ENCODE measurements at regions not wholly inside any gene's neighbourhood (a gene's known extent, or its start where the extent isn't known, plus 50 kb on each side); places are given as distances from the start of the nearest gene placed in this dataset.

GRCh38 chr5:115439639-115440038 is 104.9 kb downstream of the FEM1C start:
- TF ChIP-seq CTCF (IDR thresholded peaks at IDR 0.05): no peak
- no peak for TF ChIP-seq POLR2A (IDR thresholded peaks at IDR 0.05; ENCODE audit: low read depth)
